ENCODE measurements at regions not wholly inside any gene's neighbourhood (a gene's known extent, or its start where the extent isn't known, plus 50 kb on each side); places are given as distances from the start of the nearest gene placed in this dataset.

DNA sequence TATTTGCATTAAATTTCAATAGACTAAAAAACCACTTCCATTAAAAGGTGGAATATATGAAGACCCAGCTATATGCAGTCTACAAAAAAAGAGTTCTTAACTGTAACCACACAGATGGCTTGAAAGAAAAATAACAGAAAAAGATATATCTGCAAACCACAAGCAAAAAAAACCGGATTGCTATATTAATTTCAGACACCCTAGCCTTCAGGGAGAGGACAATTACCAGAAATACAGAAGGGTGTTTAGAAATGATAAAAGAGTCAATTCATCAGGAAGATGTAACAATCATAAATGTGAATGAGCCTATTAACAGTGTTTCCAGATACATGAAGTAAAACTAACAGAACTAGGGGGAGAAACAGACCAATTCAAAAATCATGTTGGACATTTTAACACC lies 56.9 kb upstream of the SMIM23 start:
- Histone ChIP-seq H3K27me3 (ENCODE audit: low read length) (no peaks in the 10 kb centered on the region), H3K9me3 (ENCODE audit: insufficient read depth, low read length) (no peaks in the 10 kb centered on the region), H3K4me3 (ENCODE audit: insufficient read depth, low read length, poor library complexity, severe bottlenecking) (no peak overlapping the region), H3F3A (ENCODE audit: insufficient read depth) (no peaks in the 10 kb centered on the region), H3K79me2 (ENCODE audit: insufficient read depth, low read length) (no peaks in the 10 kb centered on the region), H3K4me2 (ENCODE audit: low read depth, low read length, poor library complexity, severe bottlenecking) (no peak overlapping the region), H2AFZ (ENCODE audit: low read depth, low read length, severe bottlenecking) (no peak overlapping the region), H3K9ac (ENCODE audit: low read length) (no peak overlapping the region), H3K27ac (ENCODE audit: low read depth, low read length) (no peak overlapping the region), H3K9me2 (replicated peaks; ENCODE audit: insufficient read depth, low read length) (no peaks in the 10 kb centered on the region), H3K36me3 (ENCODE audit: low read length) (no peaks in the 10 kb centered on the region), H4K20me1 (ENCODE audit: low read depth, low read length) (no peaks in the 10 kb centered on the region)
- TF ChIP-seq EZH2phosphoT487 (conservative IDR thresholded peaks at IDR 0.05; ENCODE audit: low read length): no peak
- TF ChIP-seq, protein P1, sequence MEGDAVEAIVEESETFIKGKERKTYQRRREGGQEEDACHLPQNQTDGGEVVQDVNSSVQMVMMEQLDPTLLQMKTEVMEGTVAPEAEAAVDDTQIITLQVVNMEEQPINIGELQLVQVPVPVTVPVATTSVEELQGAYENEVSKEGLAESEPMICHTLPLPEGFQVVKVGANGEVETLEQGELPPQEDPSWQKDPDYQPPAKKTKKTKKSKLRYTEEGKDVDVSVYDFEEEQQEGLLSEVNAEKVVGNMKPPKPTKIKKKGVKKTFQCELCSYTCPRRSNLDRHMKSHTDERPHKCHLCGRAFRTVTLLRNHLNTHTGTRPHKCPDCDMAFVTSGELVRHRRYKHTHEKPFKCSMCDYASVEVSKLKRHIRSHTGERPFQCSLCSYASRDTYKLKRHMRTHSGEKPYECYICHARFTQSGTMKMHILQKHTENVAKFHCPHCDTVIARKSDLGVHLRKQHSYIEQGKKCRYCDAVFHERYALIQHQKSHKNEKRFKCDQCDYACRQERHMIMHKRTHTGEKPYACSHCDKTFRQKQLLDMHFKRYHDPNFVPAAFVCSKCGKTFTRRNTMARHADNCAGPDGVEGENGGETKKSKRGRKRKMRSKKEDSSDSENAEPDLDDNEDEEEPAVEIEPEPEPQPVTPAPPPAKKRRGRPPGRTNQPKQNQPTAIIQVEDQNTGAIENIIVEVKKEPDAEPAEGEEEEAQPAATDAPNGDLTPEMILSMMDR (IDR thresholded peaks at IDR 0.05; ENCODE audit: insufficient read depth, low read length, poor library complexity, severe bottlenecking): no peak
